A673 (cell line): ENCODE measurements at regions not wholly inside any gene's neighbourhood (a gene's known extent, or its start where the extent isn't known, plus 50 kb on each side); places are given as distances from the start of the nearest gene placed in this dataset.

Experiments used
- BruUV-seq: library from RNA; stranded (reverse); fragments of 400-500 nt; replicated peaks from 2 replicates; lab custom pipeline; 2021; lab: Mats Ljungman, UMichigan
- CTCF ChIA-PET: fragments of 300-600 bp; sonication (Branson Sonifier 250); formaldehyde crosslinking; loops from one replicate; lab custom pipeline; 2022; ENCODE audit warnings: antibody characterized with exemption; lab: Charles Lee
- POLR2A ChIA-PET: fragments of 300-600 bp; sonication (Branson Sonifier 250); formaldehyde crosslinking; loops from one replicate; lab custom pipeline; 2022; ENCODE audit warnings: antibody characterized with exemption; ENCODE audit not compliant: low non-redundant PET; lab: Charles Lee
- DNase-seq: peaks from one replicate; pipeline ENCODE4 v3.0.0-alpha.2; 2015; ENCODE audit warnings: low spot score
- H3K27ac ChIP-seq: fragments of 200-600 bp; sonication (generic); 2 replicates; pipeline ENCODE4 v1.5.1; 2016; ENCODE audit warnings: mixed run types, low read depth, mild to moderate bottlenecking, mixed read lengths, antibody characterized with exemption, low read length; ENCODE audit not compliant: poor library complexity, severe bottlenecking
- H3K27me3 ChIP-seq: fragments of 200-600 bp; sonication (generic); replicated peaks from 2 replicates; pipeline ENCODE4 v1.6.1; 2017; ENCODE audit warnings: mixed run types, low read depth, mild to moderate bottlenecking, mixed read lengths, antibody characterized with exemption, low read length; ENCODE audit not compliant: insufficient read depth, poor library complexity
- H3K36me3 ChIP-seq: fragments of 200-600 bp; sonication (generic); 2 replicates; pipeline ENCODE4 v1.6.1; 2016; ENCODE audit warnings: mixed run types, mild to moderate bottlenecking, mixed read lengths, antibody characterized with exemption, low read length; ENCODE audit not compliant: insufficient read depth, poor library complexity, severe bottlenecking
- H3K4me1 ChIP-seq: fragments of 200-600 bp; sonication (generic); 2 replicates; pipeline ENCODE4 v1.6.1; 2017; ENCODE audit warnings: mixed run types, mild to moderate bottlenecking, mixed read lengths, antibody characterized with exemption, low read length; ENCODE audit not compliant: insufficient read depth, poor library complexity, severe bottlenecking
- H3K4me3 ChIP-seq: fragments of 200-600 bp; sonication (generic); 2 replicates; pipeline ENCODE4 v1.5.1; 2016; ENCODE audit warnings: low read depth, mixed run types, mild to moderate bottlenecking, mixed read lengths, low read length; ENCODE audit not compliant: poor library complexity, severe bottlenecking
- H3K9me3 ChIP-seq: fragments of 200-600 bp; sonication (generic); 2 replicates; pipeline ENCODE4 v1.6.1; 2016; ENCODE audit warnings: mixed run types, low read depth, mild to moderate bottlenecking, mixed read lengths, antibody characterized with exemption, low read length; ENCODE audit not compliant: poor library complexity, severe bottlenecking
- CTCF ChIP-seq: fragments of 300-800, 200-600 bp; sonication (generic); conservative IDR thresholded peaks from 2 replicates; pipeline ENCODE4 v1.5.1; 2017; ENCODE audit warnings: low read depth, mild to moderate bottlenecking, antibody characterized with exemption, low read length, moderate library complexity, mixed read lengths
- EZH2 ChIP-seq: fragments of 200-600 bp; sonication (generic); IDR thresholded peaks from 2 replicates; pipeline ENCODE4 v1.6.1; 2017; ENCODE audit warnings: borderline replicate concordance, low read depth, mild to moderate bottlenecking, mixed read lengths, antibody characterized with exemption, low read length; ENCODE audit not compliant: poor library complexity, severe bottlenecking
- intact Hi-C: fragments of 100-400 bp; cut with micrococcal nuclease; formaldehyde crosslinking; loops from one replicate; pipeline ENCODE4 v1.10.0; 2022; ENCODE audit not compliant: unreplicated experiment

DNA sequence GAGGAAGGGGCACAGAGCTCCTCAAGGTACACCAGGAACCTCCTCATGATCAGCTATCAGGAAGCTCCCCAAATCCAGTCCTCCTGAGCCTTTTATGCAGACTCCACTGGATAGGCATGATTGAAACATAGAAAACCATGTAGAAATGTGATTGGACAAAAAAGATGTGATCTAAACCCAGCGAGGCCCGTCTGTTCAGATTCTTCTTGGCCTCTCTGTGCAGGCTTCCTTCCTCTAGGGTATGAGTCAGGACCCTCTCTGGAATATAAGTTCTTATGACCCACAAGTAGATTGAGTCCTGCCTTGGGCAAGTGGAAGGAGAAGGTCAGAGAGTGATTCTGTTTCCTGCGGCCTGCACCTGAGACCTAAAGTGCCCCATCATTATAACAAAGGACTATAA, 166.3 kb downstream of the PHLDA1 start:
- Histone ChIP-seq H3K4me3 (no peak overlapping the region), H3K36me3 (no peaks in the 10 kb centered on the region), H3K27ac (no peak overlapping the region), H3K27me3 (no peaks in the 10 kb centered on the region), H3K9me3 (no peaks in the 10 kb centered on the region), H3K4me1 (peaks cover under 1% of the 10 kb centered on the region)
- POLR2A ChIA-PET: no interaction called here
- CTCF ChIA-PET: no interaction called here
- no peak for TF ChIP-seq CTCF
- no peak for TF ChIP-seq EZH2
- no TSS peak for BruUV-seq
- intact Hi-C loops: no loop called here
- no peak for DNase-seq

DNA sequence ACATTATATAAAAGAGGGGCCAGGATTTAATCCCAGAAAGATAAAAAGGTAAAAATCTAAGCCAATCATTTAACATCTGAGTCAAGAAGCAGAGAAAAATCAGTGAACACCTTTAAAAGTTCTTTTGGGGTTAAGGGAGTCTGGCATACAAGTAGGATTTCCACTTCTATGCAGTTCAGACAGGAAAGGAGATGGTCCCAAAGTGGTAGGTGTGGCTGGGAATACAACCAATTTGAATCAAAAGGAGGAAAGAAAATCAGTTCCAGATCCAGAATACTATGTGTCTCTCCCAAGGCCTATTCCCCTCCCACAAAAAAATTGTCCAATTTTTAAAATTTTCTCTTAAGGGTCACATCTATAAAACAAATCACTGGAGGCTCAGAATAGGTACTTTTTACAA, 167.4 kb downstream of the PHLDA1 start:
- no peaks in the 10 kb centered on the region for H3K9me3 ChIP-seq
- no peaks in the 10 kb centered on the region for H3K27me3 ChIP-seq
- CTCF ChIA-PET: no interaction called here
- H3K27ac ChIP-seq: no peak overlapping the region
- H3K36me3 ChIP-seq: no peaks in the 10 kb centered on the region
- intact Hi-C loops: no loop called here
- no TSS peak for BruUV-seq
- H3K4me1 ChIP-seq: no peaks in the 10 kb centered on the region
- no peak for DNase-seq
- no peak overlapping the region for H3K4me3 ChIP-seq
- TF ChIP-seq EZH2: no peak
- TF ChIP-seq CTCF: no peak
- POLR2A ChIA-PET: no interaction called here

- no TSS peak for BruUV-seq
- H3K4me1 ChIP-seq: no peaks in the 10 kb centered on the region
- no peak for DNase-seq
- intact Hi-C loops: no loop called here
- H3K4me3 ChIP-seq: no peak overlapping the region
- H3K36me3 ChIP-seq: no peaks in the 10 kb centered on the region
- no peaks in the 10 kb centered on the region for H3K27me3 ChIP-seq
- TF ChIP-seq CTCF (no peak), EZH2 (no peak)
- ChIA-PET POLR2A (no interaction called here), CTCF (no interaction called here)
- no peak overlapping the region for H3K27ac ChIP-seq
- no peaks in the 10 kb centered on the region for H3K9me3 ChIP-seq
Measured at GRCh38 chr12:75863533-75863932, 168.0 kb downstream of the PHLDA1 start.
